C4-2B (cell line): ENCODE measurements at regions not wholly inside any gene's neighbourhood (a gene's known extent, or its start where the extent isn't known, plus 50 kb on each side); places are given as distances from the start of the nearest gene placed in this dataset.

Experiments used
- CTCF ChIP-seq: fragments of 450-650 bp; conservative IDR thresholded peaks from 2 replicates; pipeline ENCODE4 v1.5.1; 2017; ENCODE audit warnings: mild to moderate bottlenecking
- ZFX ChIP-seq: fragments of 450-650 bp; IDR thresholded peaks from 2 replicates; pipeline ENCODE4 v1.6.1; 2017

- TF ChIP-seq CTCF (no peak), ZFX (no peak)
Observed at GRCh38 chr2:220502539-220502938, 875.1 kb downstream of the SLC4A3 start.
